Muscle layer of colon (tissue), 2 donors: ENCODE measurements at regions not wholly inside any gene's neighbourhood (a gene's known extent, or its start where the extent isn't known, plus 50 kb on each side); places are given as distances from the start of the nearest gene placed in this dataset.

Experiments
- H3K27ac ChIP-seq: one replicate; pipeline ENCODE4 v1.7.0; 2013; ENCODE audit warnings: low read depth, mild to moderate bottlenecking, low read length, moderate library complexity
- H3K27me3 ChIP-seq, 2 donors: one replicate each; pipeline ENCODE4 v1.7.0; 2013; ENCODE audit warnings: low read length in 2 of 2, mild to moderate bottlenecking in 2 of 2; ENCODE audit not compliant: insufficient read depth in 2 of 2, control insufficient read depth in 1 of 2
- H3K36me3 ChIP-seq: one replicate; pipeline ENCODE4 v1.7.0; 2013; ENCODE audit warnings: mild to moderate bottlenecking, low read length; ENCODE audit not compliant: insufficient read depth
- H3K4me1 ChIP-seq: one replicate; pipeline ENCODE4 v1.7.0; 2013; ENCODE audit warnings: mild to moderate bottlenecking, low read length; ENCODE audit not compliant: insufficient read depth
- H3K4me3 ChIP-seq, 2 donors: one replicate each; pipeline ENCODE4 v1.7.0; 2013; ENCODE audit warnings: low read length in 2 of 2, low read depth in 1 of 2, mild to moderate bottlenecking in 1 of 2, moderate library complexity in 1 of 2
- H3K9ac ChIP-seq: one replicate; pipeline ENCODE4 v1.7.0; 2013; ENCODE audit warnings: low read length
- H3K9me3 ChIP-seq: one replicate; pipeline ENCODE4 v1.7.0; 2013; ENCODE audit warnings: mild to moderate bottlenecking, low read length
- donor health status: abdominal sarcoma.
- donor health status: Adenocarcinoma of cecum.

GRCh38 chr7:27299861-27300260, 57.3 kb downstream of the EVX1 start:
- Histone ChIP-seq H3K36me3 (no peaks in the 10 kb centered on the region), H3K4me3 (no peak overlapping the region), H3K27ac (no peak overlapping the region), H3K4me1 (no peaks in the 10 kb centered on the region), H3K9ac (no peak overlapping the region), H3K27me3 (no peaks in the 10 kb centered on the region), H3K9me3 (no peaks in the 10 kb centered on the region)

DNA sequence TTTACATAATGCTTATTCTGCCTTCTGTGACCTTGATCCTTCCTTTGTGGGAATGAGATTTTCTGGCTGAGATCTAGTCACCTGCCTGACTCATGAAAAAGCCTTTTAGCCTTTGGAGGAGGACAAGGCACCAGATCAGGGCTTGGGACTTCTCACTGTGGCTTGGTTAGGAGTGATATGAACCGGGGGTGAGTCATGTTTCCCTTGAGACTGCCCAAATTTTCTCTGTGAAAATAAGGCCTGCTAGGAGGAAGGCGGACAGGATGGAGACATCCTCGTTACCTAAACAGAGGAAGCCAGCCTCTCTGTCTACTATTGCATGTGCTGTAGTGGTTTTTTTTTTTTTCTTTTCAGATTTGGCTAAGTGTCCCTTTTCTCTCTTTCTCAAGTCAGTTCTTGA, 57.8 kb downstream of the EVX1 start:
- Histone ChIP-seq H3K4me3 (no peak overlapping the region), H3K27ac (no peak overlapping the region), H3K4me1 (no peaks in the 10 kb centered on the region), H3K9ac (no peak overlapping the region), H3K36me3 (no peaks in the 10 kb centered on the region), H3K9me3 (no peaks in the 10 kb centered on the region), H3K27me3 (no peaks in the 10 kb centered on the region)

- H3K9ac ChIP-seq = no peak overlapping the region
- H3K27me3 ChIP-seq = no peaks in the 10 kb centered on the region
- no peaks in the 10 kb centered on the region for H3K9me3 ChIP-seq
- H3K4me3 ChIP-seq = no peak overlapping the region
- no peaks in the 10 kb centered on the region for H3K4me1 ChIP-seq
- no peaks in the 10 kb centered on the region for H3K36me3 ChIP-seq
- no peak overlapping the region for H3K27ac ChIP-seq
Observed at GRCh38 chr7:27302590-27302989, 60.0 kb downstream of the EVX1 start.

GRCh38 chr7:27303026-27303425, 60.4 kb downstream of the EVX1 start:
- Histone ChIP-seq H3K4me3 (no peak overlapping the region), H3K9ac (no peak overlapping the region), H3K27ac (no peak overlapping the region), H3K27me3 (no peaks in the 10 kb centered on the region), H3K36me3 (no peaks in the 10 kb centered on the region), H3K9me3 (no peaks in the 10 kb centered on the region), H3K4me1 (no peaks in the 10 kb centered on the region)

GRCh38 chr7:27305854-27306253, 63.3 kb downstream of the EVX1 start:
- H3K4me1 ChIP-seq = no peaks in the 10 kb centered on the region
- no peaks in the 10 kb centered on the region for H3K36me3 ChIP-seq

DNA sequence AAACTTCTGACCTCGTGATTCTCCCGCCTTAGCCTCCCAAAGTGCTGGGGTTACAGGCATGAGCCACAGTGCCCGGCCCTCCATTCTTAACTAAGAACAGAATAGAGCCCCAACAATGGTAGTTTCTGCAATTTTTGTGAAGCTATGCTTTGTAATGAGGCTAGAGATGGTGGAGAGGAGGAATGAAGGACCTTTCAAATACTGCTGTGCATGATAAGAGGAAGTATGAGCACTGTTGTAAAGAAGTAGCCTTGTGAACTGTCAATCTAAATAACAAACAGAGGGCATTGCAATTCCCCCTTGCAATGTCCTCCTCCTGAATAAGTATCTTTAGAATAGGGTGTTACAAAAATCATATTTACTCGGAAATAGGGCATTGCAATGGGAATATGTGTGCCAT, 70.2 kb downstream of the EVX1 start:
- no peaks in the 10 kb centered on the region for H3K27me3 ChIP-seq
- H3K4me3 ChIP-seq = no peak overlapping the region
- no peaks in the 10 kb centered on the region for H3K9me3 ChIP-seq
- no peak overlapping the region for H3K9ac ChIP-seq
- no peak overlapping the region for H3K27ac ChIP-seq
- no peaks in the 10 kb centered on the region for H3K4me1 ChIP-seq
- no peaks in the 10 kb centered on the region for H3K36me3 ChIP-seq

More at GRCh38 chr7:27305854-27306253, 63.3 kb downstream of the EVX1 start:
- Histone ChIP-seq H3K9ac (no peak overlapping the region), H3K27me3 (no peaks in the 10 kb centered on the region), H3K9me3 (no peaks in the 10 kb centered on the region), H3K4me3 (no peak overlapping the region), H3K27ac (no peak overlapping the region)

DNA sequence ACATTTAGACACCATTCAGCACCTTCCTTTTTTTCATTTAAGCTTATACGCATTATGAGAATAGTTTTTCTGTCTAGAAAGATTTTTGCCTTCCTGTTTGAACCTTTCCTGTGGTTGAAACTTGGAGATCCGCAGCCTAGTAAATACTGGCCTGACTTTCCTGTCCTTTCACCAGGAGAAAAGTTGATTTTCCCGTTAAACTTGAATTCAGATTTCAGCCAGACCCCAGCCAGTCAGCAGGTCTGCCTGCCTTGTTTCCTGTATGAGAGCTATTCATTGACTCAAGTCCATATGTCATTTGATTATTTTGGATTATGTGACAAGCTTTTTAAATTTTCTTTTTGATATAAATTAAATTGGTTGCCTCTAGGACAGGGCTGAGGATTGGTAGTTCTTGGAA, 71.5 kb downstream of the EVX1 start:
- H3K27me3 ChIP-seq = no peaks in the 10 kb centered on the region
- no peak overlapping the region for H3K9ac ChIP-seq
- H3K36me3 ChIP-seq = no peaks in the 10 kb centered on the region
- H3K4me1 ChIP-seq = no peaks in the 10 kb centered on the region
- no peaks in the 10 kb centered on the region for H3K9me3 ChIP-seq
- H3K27ac ChIP-seq = no peak overlapping the region
- no peak overlapping the region for H3K4me3 ChIP-seq

- Histone ChIP-seq H3K9me3 (no peaks in the 10 kb centered on the region), H3K4me1 (no peaks in the 10 kb centered on the region), H3K4me3 (no peak overlapping the region), H3K9ac (no peak overlapping the region), H3K27me3 (no peaks in the 10 kb centered on the region), H3K36me3 (no peaks in the 10 kb centered on the region), H3K27ac (no peak overlapping the region)
Observed at GRCh38 chr7:27315066-27315465, 72.5 kb downstream of the EVX1 start.

- Histone ChIP-seq H3K9ac (no peak overlapping the region), H3K27me3 (no peaks in the 10 kb centered on the region), H3K27ac (no peak overlapping the region), H3K9me3 (no peaks in the 10 kb centered on the region), H3K4me3 (no peak overlapping the region), H3K36me3 (no peaks in the 10 kb centered on the region), H3K4me1 (no peaks in the 10 kb centered on the region)
Observed at GRCh38 chr7:27316311-27316710, 73.7 kb downstream of the EVX1 start.

- Histone ChIP-seq H3K4me3 (no peak overlapping the region), H3K9me3 (no peaks in the 10 kb centered on the region), H3K9ac (no peak overlapping the region), H3K27ac (no peak overlapping the region), H3K36me3 (no peaks in the 10 kb centered on the region), H3K27me3 (no peaks in the 10 kb centered on the region), H3K4me1 (no peaks in the 10 kb centered on the region)
Observed at GRCh38 chr7:27324246-27324645, 81.6 kb downstream of the EVX1 start.

DNA sequence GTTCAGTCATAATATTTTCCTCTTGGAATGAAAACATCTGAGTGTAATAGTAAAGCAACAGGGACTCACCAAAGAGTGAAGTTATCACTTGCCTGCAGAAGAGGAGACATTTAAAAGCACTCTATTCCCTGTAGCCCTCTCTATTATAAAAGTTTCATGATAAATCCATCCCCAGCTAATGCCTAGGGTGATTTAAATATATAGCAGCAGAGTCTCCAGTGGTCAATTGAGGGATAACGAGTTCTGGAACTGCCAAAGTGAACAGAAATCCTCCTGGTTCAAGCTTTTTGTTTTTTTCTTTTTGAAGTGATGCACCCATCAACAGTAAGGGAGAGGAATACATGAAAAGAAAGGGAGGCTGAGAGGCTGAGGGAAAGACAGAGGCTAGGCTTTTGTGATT, 87.3 kb downstream of the EVX1 start:
- Histone ChIP-seq H3K36me3 (no peaks in the 10 kb centered on the region), H3K27ac (no peak overlapping the region), H3K27me3 (no peaks in the 10 kb centered on the region), H3K9ac (no peak overlapping the region), H3K9me3 (no peaks in the 10 kb centered on the region), H3K4me1 (no peaks in the 10 kb centered on the region), H3K4me3 (no peak overlapping the region)

DNA sequence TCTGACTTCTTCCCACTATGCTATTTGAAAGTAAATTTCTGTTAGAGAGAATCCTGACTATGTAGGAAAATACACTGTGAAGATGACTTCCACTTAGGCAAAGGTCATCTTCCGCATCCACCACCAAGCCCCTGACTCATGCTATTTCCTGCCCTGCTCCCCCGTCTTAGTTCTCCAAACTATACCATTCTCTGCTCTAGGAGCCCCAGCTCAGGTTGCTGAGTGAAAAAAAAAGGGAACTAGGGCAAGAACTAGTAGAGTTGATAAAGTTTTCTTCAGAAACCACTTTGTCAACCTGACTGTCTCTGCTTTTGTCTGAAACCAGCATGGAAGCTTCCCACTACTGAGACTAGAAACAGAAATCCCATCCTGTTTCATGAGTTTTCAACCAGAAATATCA, 96.9 kb downstream of the EVX1 start:
- Histone ChIP-seq H3K27ac (no peak overlapping the region), H3K9me3 (no peaks in the 10 kb centered on the region), H3K36me3 (no peaks in the 10 kb centered on the region), H3K9ac (no peak overlapping the region), H3K27me3 (no peaks in the 10 kb centered on the region), H3K4me3 (no peak overlapping the region), H3K4me1 (no peaks in the 10 kb centered on the region)
